GM10266 (cell line): ENCODE measurements at regions not wholly inside any gene's neighbourhood (a gene's known extent, or its start where the extent isn't known, plus 50 kb on each side); places are given as distances from the start of the nearest gene placed in this dataset.

Source experiments
- DNase-seq: peaks from one replicate; pipeline ENCODE4 v3.0.0; 2012; ENCODE audit errors: extremely low spot score
- TF ChIP-seq, protein P1 (sequence below): IDR thresholded peaks from 2 replicates; pipeline ENCODE4 v1.5.1; 2012; ENCODE audit warnings: mild to moderate bottlenecking, low read depth; ENCODE audit not compliant: control insufficient read depth, insufficient read depth; ENCODE audit errors: missing control alignments

DNA sequence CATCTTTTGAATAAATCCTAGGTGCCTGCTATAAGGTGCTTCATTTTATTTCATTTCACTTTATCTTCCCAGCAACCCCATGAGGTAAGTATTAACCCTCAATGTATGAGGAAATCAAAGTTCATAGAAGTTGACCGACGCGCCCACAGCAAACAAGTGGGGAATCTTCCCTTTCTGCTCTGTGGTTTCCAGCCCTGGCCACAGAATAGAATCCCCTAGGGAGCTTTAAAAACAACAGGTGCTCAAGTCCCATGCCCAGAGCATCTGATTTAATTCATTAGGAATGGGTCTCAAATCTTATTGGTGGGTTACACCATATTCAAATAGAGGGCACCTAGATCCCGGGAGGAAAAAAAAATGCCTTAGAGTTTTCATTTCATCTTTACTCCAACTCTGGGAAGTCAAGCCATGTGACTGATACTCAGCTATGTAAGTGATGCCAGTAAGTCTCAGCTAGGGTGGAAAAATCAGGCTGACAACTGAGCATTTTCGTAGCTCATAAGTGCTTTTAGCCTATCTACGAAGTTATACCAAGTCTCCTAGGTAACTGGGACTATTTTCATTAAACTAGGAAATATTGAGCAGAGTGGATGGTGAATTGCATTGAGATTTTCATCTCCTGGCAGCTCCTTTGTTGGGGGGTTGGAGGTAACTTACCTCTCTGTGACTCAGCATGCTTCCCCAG is 353.4 kb upstream of the SLC30A5 start:
- peak; percentile 29 for DNase-seq
- TF ChIP-seq, protein P1, sequence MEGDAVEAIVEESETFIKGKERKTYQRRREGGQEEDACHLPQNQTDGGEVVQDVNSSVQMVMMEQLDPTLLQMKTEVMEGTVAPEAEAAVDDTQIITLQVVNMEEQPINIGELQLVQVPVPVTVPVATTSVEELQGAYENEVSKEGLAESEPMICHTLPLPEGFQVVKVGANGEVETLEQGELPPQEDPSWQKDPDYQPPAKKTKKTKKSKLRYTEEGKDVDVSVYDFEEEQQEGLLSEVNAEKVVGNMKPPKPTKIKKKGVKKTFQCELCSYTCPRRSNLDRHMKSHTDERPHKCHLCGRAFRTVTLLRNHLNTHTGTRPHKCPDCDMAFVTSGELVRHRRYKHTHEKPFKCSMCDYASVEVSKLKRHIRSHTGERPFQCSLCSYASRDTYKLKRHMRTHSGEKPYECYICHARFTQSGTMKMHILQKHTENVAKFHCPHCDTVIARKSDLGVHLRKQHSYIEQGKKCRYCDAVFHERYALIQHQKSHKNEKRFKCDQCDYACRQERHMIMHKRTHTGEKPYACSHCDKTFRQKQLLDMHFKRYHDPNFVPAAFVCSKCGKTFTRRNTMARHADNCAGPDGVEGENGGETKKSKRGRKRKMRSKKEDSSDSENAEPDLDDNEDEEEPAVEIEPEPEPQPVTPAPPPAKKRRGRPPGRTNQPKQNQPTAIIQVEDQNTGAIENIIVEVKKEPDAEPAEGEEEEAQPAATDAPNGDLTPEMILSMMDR, result no peak

DNA sequence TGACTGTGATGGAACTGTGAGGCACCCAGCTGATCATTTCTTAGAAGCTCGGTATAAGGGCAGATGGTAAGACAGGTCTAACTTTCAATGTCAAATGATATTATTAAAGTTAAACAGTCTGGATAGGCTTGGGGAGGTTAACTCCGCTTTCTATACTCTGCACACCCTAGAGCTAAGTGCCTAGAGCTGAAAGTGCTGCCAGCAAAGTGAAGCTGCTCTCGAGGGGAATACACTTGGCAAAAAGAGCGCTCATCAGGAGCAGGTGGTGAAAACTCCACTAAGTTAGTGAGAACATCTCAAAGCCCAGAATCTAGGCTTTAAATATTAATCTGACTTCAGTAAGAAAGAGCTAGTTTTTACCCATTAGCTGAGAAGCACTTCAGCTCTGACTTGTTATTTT is 349.6 kb upstream of the SLC30A5 start:
- TF ChIP-seq, protein P1, result no peak
- DNase-seq, result no peak

DNA sequence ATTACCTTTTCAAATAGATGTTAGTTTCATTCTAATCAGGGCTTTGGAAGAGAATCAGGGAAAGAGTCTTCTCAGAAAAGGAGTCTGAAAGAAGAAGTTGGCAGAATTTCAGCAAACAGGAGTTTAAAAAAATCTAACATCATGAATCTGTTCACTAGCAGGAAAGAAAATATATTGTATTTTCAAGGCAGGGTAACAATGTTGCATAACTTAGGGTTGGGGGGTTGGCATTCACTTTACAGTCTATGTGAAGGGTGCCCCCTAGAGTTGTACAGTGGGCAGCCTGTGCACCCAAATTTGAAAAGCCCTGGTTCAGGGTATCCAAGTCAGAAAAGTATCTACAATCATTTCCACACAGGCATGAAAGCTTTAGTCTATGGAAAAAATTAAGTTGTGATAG is 348.4 kb upstream of the SLC30A5 start:
- TF ChIP-seq, protein P1, result peak; percentile 41
- DNase-seq, result no peak

DNA sequence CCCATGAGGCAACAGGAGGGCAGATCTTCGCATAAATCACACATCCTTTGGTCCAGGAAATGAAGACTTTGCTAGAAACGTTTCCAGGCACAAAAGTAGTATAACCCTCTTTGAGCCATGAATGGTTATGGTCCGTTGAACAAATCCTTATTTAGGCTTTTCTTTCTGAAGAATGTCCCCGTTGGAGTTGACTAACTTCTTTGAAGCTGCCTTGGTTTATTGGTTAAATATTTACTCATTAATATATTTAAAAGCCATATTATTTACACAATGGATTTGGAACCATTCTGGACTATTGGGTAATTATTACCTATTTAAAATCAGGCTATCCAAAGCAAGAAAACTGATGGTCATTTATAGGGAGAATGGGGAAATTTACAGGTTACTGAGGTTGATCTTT is 347.6 kb upstream of the SLC30A5 start:
- TF ChIP-seq, protein P1, result no peak
- DNase-seq, result no peak

DNA sequence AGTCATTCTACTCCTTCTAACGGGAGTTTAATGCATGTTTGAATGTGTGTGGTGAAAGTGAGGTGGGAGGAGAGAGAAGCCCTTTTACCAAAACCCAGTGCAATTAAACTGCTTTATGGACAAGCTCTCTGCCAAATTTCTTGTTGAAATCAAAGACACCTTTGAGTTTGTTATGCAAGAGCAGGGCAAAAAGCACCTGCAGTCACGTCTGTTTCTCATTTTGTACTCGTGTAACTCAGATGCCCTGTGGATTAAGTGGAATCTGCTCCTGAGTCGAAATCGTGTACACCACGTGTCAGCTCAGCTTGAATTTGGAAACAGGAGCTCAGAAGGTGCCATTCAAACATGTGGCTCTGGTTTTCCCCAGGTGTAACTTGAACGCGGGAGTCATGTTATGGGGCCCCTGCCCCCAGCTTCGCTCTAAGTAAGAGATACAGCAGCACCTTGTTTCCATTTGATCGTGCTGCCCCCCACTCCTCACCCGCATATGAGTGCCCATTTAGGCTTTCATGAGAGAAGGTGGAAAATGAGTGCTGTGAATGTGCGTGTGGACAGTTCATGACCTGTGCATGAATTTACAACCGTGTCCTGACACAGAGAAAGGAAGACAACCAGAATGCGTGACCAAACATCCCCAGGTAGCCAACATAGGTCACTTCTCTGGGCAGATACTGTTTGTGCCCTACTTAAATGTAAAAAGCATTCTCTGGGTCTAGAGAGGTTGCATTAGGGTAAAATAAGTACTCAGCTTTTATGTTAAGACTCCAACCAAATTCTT is 347.0 kb upstream of the SLC30A5 start:
- no peak for DNase-seq
- TF ChIP-seq, protein P1, result no peak

DNA sequence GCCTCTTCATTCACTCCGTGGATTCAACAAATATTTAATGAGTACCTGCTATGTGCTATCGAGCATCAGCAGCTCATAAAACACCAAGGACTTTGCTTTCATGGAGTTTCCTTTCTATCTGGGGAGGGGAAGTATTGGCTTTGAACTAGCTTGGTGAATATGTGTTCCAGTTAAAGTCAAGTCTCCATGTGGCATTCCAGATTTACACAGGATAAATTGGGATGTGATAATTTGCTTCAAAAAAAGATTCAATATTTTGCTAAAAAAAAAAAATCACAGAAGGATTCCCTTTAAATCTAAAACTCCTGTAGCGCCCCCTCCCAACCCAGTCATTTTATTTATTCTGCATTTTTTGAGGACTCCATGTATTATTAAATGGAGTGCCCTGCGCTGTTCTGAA is 346.3 kb upstream of the SLC30A5 start:
- DNase-seq, result no peak
- TF ChIP-seq, protein P1, result no peak

DNA sequence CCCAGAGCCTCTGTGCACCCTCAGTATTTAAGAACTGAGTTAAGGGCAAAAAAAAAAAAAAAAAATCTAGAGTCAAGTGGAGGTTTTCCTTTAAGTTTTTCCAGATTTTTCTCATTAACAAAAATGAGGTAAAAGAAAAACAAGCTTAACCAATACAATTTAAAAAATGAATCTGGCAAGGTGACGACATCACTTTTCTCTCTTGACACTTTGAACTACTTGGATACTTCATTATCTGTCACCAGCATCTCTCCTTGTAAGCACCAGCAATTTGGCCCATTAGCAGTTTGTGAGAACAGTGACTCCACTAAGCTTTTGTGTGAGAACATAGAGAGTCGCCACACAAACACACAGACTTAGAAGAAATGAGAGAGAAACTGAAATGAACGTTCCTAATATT is 345.7 kb upstream of the SLC30A5 start:
- DNase-seq, result no peak
- TF ChIP-seq, protein P1, result no peak
